RWPE2 (cell line): ENCODE measurements at regions not wholly inside any gene's neighbourhood (a gene's known extent, or its start where the extent isn't known, plus 50 kb on each side); places are given as distances from the start of the nearest gene placed in this dataset.

Experiments
- ATAC-seq: fragments of 200-7000 bp; cut with Tn5 transposase; 3 replicates; pipeline ENCODE4 v1.9.1; 2021; ENCODE audit warnings: low read depth
- DNase-seq: peaks from one replicate; pipeline ENCODE4 v3.0.0-alpha.2; 2020; ENCODE audit warnings: low spot score
- H3K27ac ChIP-seq: fragments of 450-650 bp; 2 replicates; pipeline ENCODE4 v1.5.1; 2017; ENCODE audit warnings: mild to moderate bottlenecking; ENCODE audit not compliant: poor library complexity, severe bottlenecking
- H3K27me3 ChIP-seq: fragments of 250-450 bp; sonication (Bioruptor Pico); 2 replicates; pipeline ENCODE4 v1.5.1; 2021; ENCODE audit warnings: mild to moderate bottlenecking, moderate library complexity; ENCODE audit not compliant: insufficient read depth, poor library complexity, severe bottlenecking
- H3K36me3 ChIP-seq: fragments of 250-450 bp; sonication (Bioruptor Pico); 2 replicates; pipeline ENCODE4 v1.5.1; 2020; ENCODE audit warnings: low read depth, mild to moderate bottlenecking, moderate library complexity
- H3K4me1 ChIP-seq: fragments of 250-450 bp; sonication (Bioruptor Pico); 2 replicates; pipeline ENCODE4 v1.5.1; 2021; ENCODE audit warnings: mild to moderate bottlenecking, moderate library complexity; ENCODE audit not compliant: insufficient read depth, poor library complexity, severe bottlenecking
- H3K4me3 ChIP-seq: fragments of 250-450 bp; sonication (Bioruptor Pico); 2 replicates; pipeline ENCODE4 v1.5.1; 2021; ENCODE audit warnings: mild to moderate bottlenecking, moderate library complexity; ENCODE audit not compliant: severe bottlenecking
- H3K9me3 ChIP-seq: fragments of 250-450 bp; sonication (Bioruptor Pico); 2 replicates; pipeline ENCODE4 v1.5.1; 2021; ENCODE audit warnings: mild to moderate bottlenecking, moderate library complexity; ENCODE audit not compliant: severe bottlenecking
- CTCF ChIP-seq: fragments of 450-650 bp; IDR thresholded peaks from one replicate; pipeline ENCODE4 v1.5.1; 2017; ENCODE audit warnings: mild to moderate bottlenecking, moderate library complexity; ENCODE audit not compliant: poor library complexity, severe bottlenecking

DNA sequence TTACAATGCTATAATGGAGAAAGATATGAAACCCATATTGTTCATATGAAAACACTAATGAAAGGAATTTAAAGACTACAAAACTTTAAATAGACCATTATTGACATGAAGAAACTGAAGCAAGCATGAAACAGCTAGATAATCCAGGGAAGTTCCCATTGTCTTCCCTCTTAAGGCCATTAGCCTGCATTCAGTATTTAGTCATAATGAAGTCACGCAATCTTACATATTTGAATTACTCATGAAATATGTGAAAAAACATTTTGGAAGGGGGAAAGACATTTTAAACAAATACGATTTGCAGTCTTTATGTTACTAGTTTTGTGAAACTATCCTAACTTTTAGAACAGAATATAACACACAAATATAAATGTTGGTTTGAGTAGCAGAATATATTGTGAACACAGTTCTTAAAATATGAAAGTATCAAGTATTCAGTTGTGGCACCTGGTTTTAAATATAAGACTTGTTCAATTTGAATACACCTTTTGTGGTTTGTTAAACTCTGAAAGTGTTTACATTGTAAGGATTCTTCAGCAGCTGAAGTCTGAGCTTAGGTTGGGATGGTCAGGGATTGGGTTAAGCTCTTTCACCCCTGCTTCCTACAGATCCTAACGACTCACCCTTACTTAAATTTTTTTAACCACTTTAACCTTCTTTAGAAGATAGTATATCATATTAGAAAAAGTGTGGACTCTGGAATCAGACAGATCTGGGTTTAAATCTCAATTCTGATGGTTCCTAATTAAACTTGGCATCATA, 500.3 kb upstream of the TENM4 start:
- Histone ChIP-seq H3K27me3 (peaks cover 4% of the 10 kb centered on the region), H3K36me3 (no peaks in the 10 kb centered on the region), H3K27ac (peak overlapping the region; percentile 48), H3K4me3 (no peak overlapping the region), H3K9me3 (no peaks in the 10 kb centered on the region), H3K4me1 (peaks cover 13% of the 10 kb centered on the region)
- DNase-seq (no peak), ATAC-seq (peak; percentile 88)
- no peak for TF ChIP-seq CTCF

GRCh38 chr11:79940165-79940564, 499.3 kb upstream of the TENM4 start:
- DNase-seq = no peak
- Histone ChIP-seq H3K4me3 (no peak overlapping the region), H3K9me3 (no peaks in the 10 kb centered on the region), H3K4me1 (peaks cover 13% of the 10 kb centered on the region), H3K27ac (peak overlapping the region; percentile 48), H3K27me3 (no peaks in the 10 kb centered on the region), H3K36me3 (no peaks in the 10 kb centered on the region)
- peak; percentile 49 for ATAC-seq
- no peak for TF ChIP-seq CTCF

- no peak overlapping the region for H3K4me3 ChIP-seq
- DNase-seq = no peak
- no peaks in the 10 kb centered on the region for H3K27me3 ChIP-seq
- no peaks in the 10 kb centered on the region for H3K36me3 ChIP-seq
- H3K27ac ChIP-seq = no peak overlapping the region
- peaks cover 13% of the 10 kb centered on the region for H3K4me1 ChIP-seq
- ATAC-seq = no peak
- no peaks in the 10 kb centered on the region for H3K9me3 ChIP-seq
- TF ChIP-seq CTCF = no peak
These were observed 498.3 kb upstream of the TENM4 start for GRCh38 chr11:79939111-79939510.

DNA sequence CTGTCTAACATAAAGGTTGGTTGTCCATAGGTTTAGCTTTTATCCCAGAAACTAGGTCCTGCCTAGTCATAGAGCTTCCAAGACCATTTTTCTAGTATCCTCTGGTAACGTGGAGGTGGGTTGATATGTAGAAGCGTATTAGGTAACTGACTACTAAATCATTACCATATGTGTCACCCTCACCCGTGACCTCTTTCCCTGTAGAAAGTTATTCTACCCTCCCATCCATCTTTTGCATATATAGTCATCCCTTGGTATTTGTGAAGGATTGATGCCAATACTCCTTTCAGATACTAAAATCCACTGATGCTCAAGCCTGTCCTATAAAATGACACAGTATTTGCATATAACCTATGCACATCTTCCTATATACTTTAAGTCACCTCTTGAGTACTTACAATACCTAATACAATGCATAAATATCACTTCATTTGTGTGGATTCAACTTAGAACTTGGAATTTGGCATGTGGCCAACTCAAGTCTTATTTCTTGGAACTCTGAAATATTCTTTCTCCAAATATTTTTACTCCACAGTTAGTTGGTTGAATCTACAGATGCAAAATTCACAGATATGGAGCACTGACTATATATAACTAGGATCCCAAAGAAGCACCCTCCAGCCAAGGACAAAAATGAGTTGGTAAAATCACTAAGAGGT, 497.0 kb upstream of the TENM4 start:
- Histone ChIP-seq H3K27me3 (no peaks in the 10 kb centered on the region), H3K4me3 (no peak overlapping the region)
- no peak for ATAC-seq

More for the DNA sequence above, 497.0 kb upstream of the TENM4 start:
- Histone ChIP-seq H3K27ac (no peak overlapping the region), H3K4me1 (peaks cover 13% of the 10 kb centered on the region), H3K9me3 (no peaks in the 10 kb centered on the region), H3K36me3 (no peaks in the 10 kb centered on the region)
- DNase-seq = no peak
- no peak for TF ChIP-seq CTCF
